ENCODE measurements at regions not wholly inside any gene's neighbourhood (a gene's known extent, or its start where the extent isn't known, plus 50 kb on each side); places are given as distances from the start of the nearest gene placed in this dataset.
"Not testable (repeated sequence)": the region's sequence is repeated elsewhere in the genome, so short reads cannot be mapped to it uniquely, and the experiment has no call there.

GRCh38 chr2:82780050-82780449, 1679.0 kb downstream of the SUCLG1 start:
- H3K36me3 ChIP-seq (ENCODE audit: control insufficient read depth, insufficient read depth, low read length) = no peaks in the 10 kb centered on the region
- no peak overlapping the region for H3K4me3 ChIP-seq (replicated peaks; ENCODE audit: low read depth, low read length)
- TF ChIP-seq, protein P1, sequence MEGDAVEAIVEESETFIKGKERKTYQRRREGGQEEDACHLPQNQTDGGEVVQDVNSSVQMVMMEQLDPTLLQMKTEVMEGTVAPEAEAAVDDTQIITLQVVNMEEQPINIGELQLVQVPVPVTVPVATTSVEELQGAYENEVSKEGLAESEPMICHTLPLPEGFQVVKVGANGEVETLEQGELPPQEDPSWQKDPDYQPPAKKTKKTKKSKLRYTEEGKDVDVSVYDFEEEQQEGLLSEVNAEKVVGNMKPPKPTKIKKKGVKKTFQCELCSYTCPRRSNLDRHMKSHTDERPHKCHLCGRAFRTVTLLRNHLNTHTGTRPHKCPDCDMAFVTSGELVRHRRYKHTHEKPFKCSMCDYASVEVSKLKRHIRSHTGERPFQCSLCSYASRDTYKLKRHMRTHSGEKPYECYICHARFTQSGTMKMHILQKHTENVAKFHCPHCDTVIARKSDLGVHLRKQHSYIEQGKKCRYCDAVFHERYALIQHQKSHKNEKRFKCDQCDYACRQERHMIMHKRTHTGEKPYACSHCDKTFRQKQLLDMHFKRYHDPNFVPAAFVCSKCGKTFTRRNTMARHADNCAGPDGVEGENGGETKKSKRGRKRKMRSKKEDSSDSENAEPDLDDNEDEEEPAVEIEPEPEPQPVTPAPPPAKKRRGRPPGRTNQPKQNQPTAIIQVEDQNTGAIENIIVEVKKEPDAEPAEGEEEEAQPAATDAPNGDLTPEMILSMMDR (IDR thresholded peaks at IDR 0.05; ENCODE audit: insufficient read depth, low read length, poor library complexity, severe bottlenecking) = no peak
- DNase-seq (ENCODE audit: extremely low read depth, insufficient read length) = no peak
- H3K27me3 ChIP-seq (replicated peaks; ENCODE audit: control insufficient read depth, insufficient read depth, low read length) = no peaks in the 10 kb centered on the region

GRCh38 chr2:82752396-82752795, 1706.7 kb downstream of the SUCLG1 start:
- Histone ChIP-seq H3K36me3 (ENCODE audit: control insufficient read depth, insufficient read depth, low read length) (no peaks in the 10 kb centered on the region), H3K27me3 (replicated peaks; ENCODE audit: control insufficient read depth, insufficient read depth, low read length) (no peaks in the 10 kb centered on the region), H3K4me3 (replicated peaks; ENCODE audit: low read depth, low read length) (no peak overlapping the region)
- TF ChIP-seq, protein P1 (IDR thresholded peaks at IDR 0.05; ENCODE audit: insufficient read depth, low read length, poor library complexity, severe bottlenecking) = no peak
- no peak for DNase-seq (ENCODE audit: extremely low read depth, insufficient read length)

GRCh38 chr2:82748653-82749052, 1710.4 kb downstream of the SUCLG1 start:
- no peak for DNase-seq (ENCODE audit: extremely low read depth, insufficient read length)
- no peaks in the 10 kb centered on the region for H3K36me3 ChIP-seq (ENCODE audit: control insufficient read depth, insufficient read depth, low read length)
- TF ChIP-seq, protein P1 (IDR thresholded peaks at IDR 0.05; ENCODE audit: insufficient read depth, low read length, poor library complexity, severe bottlenecking) = no peak
- no peaks in the 10 kb centered on the region for H3K27me3 ChIP-seq (replicated peaks; ENCODE audit: control insufficient read depth, insufficient read depth, low read length)
- H3K4me3 ChIP-seq (replicated peaks; ENCODE audit: low read depth, low read length) = no peak overlapping the region

GRCh38 chr2:82740527-82740926, 1718.6 kb downstream of the SUCLG1 start:
- H3K4me3 ChIP-seq (replicated peaks; ENCODE audit: low read depth, low read length) = no peak overlapping the region
- H3K27me3 ChIP-seq (replicated peaks; ENCODE audit: control insufficient read depth, insufficient read depth, low read length) = no peaks in the 10 kb centered on the region
- no peak for DNase-seq (ENCODE audit: extremely low read depth, insufficient read length)
- no peaks in the 10 kb centered on the region for H3K36me3 ChIP-seq (ENCODE audit: control insufficient read depth, insufficient read depth, low read length)
- TF ChIP-seq, protein P1 (IDR thresholded peaks at IDR 0.05; ENCODE audit: insufficient read depth, low read length, poor library complexity, severe bottlenecking) = no peak

GRCh38 chr2:82737965-82738364, 1721.1 kb downstream of the SUCLG1 start:
- H3K36me3 ChIP-seq (ENCODE audit: control insufficient read depth, insufficient read depth, low read length); H3K27me3 ChIP-seq (replicated peaks; ENCODE audit: control insufficient read depth, insufficient read depth, low read length); H3K4me3 ChIP-seq (replicated peaks; ENCODE audit: low read depth, low read length); DNase-seq (ENCODE audit: extremely low read depth, insufficient read length): not testable (repeated sequence)

GRCh38 chr2:82735336-82735735, 1723.7 kb downstream of the SUCLG1 start:
- no peak for DNase-seq (ENCODE audit: extremely low read depth, insufficient read length)
- H3K27me3 ChIP-seq (replicated peaks; ENCODE audit: control insufficient read depth, insufficient read depth, low read length) = no peaks in the 10 kb centered on the region
- no peak overlapping the region for H3K4me3 ChIP-seq (replicated peaks; ENCODE audit: low read depth, low read length)
- H3K36me3 ChIP-seq (ENCODE audit: control insufficient read depth, insufficient read depth, low read length) = no peaks in the 10 kb centered on the region
- TF ChIP-seq, protein P1 (IDR thresholded peaks at IDR 0.05; ENCODE audit: insufficient read depth, low read length, poor library complexity, severe bottlenecking) = no peak
